H1 (cell line): ENCODE measurements at regions not wholly inside any gene's neighbourhood (a gene's known extent, or its start where the extent isn't known, plus 50 kb on each side); places are given as distances from the start of the nearest gene placed in this dataset.

Experiments
- ATF3 ChIP-seq: IDR thresholded peaks from 2 replicates; pipeline ENCODE4 v1.6.1; 2011; ENCODE audit warnings: low read depth, mild to moderate bottlenecking, low read length; ENCODE audit not compliant: insufficient read depth
- CBX8 ChIP-seq: fragments of 300-800, 300-1000 bp; sonication (generic); IDR thresholded peaks from 2 replicates; pipeline ENCODE4 v1.7.1; 2016; ENCODE audit warnings: low read depth, low read length, borderline replicate concordance
- HDAC6 ChIP-seq: IDR thresholded peaks from one replicate; pipeline ENCODE4 v1.7.1; 2012; ENCODE audit warnings: low read depth, mild to moderate bottlenecking, inconsistent platforms, low read length, moderate library complexity
- KDM4A ChIP-seq: IDR thresholded peaks from one replicate; pipeline ENCODE4 v1.7.1; 2012; ENCODE audit warnings: low read depth, mild to moderate bottlenecking, moderate library complexity, low read length, inconsistent platforms; ENCODE audit not compliant: severe bottlenecking
- PHF8 ChIP-seq: fragments of 200-600 bp; sonication (generic); conservative IDR thresholded peaks from 2 replicates; pipeline ENCODE4 v1.7.1; 2012; ENCODE audit warnings: low read depth, mild to moderate bottlenecking, inconsistent platforms, low read length, moderate library complexity
- SIRT6 ChIP-seq: IDR thresholded peaks from one replicate; pipeline ENCODE4 v1.7.1; 2012; ENCODE audit warnings: low read length, inconsistent platforms
- SUZ12 ChIP-seq: fragments of 200-600 bp; sonication (generic); IDR thresholded peaks from 2 replicates; pipeline ENCODE4 v1.6.1; 2012; ENCODE audit warnings: mild to moderate bottlenecking, inconsistent platforms, low read length, moderate library complexity, mixed read lengths
- TAF1 ChIP-seq: IDR thresholded peaks from 2 replicates; pipeline ENCODE4 v1.6.1; 2011; ENCODE audit warnings: mild to moderate bottlenecking, low read depth, low read length
- TAF7 ChIP-seq: optimal IDR thresholded peaks from 2 replicates; pipeline ENCODE3; 2011; ENCODE audit warnings: low read depth, mild to moderate bottlenecking, inconsistent platforms, low read length, moderate library complexity, borderline replicate concordance
- TF ChIP-seq, protein P1 (sequence below): fragments of 300-600 bp; sonication (generic); IDR thresholded peaks from 2 replicates; pipeline ENCODE4 v1.7.1; 2012; ENCODE audit warnings: low read length, moderate library complexity, mild to moderate bottlenecking, inconsistent platforms; ENCODE audit not compliant: insufficient replicate concordance
- TF ChIP-seq, protein P2 (sequence below): IDR thresholded peaks from 2 replicates; pipeline ENCODE4 v1.6.1; 2012; ENCODE audit warnings: inconsistent platforms

DNA sequence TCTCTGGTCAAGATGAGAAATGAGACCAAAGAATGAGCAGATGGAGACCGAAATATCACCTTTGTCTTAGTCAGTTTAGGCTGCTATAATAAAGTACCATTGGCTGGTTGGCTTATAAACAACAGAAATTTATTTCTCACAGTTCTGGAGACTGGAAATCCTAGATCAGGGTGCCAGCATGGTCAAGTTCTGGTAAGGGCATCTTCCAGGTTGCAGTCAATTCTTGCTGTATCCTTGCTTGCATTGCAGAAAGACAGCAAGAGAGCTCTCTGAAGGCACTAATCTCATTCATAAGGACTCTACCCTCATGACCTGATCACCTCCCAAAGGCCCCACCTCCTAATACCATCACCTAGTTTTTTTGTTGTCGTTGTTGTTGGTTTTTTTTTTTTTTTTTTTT lies 52.7 kb upstream of the MKLN1 start (continued):
- TF ChIP-seq, protein P1, sequence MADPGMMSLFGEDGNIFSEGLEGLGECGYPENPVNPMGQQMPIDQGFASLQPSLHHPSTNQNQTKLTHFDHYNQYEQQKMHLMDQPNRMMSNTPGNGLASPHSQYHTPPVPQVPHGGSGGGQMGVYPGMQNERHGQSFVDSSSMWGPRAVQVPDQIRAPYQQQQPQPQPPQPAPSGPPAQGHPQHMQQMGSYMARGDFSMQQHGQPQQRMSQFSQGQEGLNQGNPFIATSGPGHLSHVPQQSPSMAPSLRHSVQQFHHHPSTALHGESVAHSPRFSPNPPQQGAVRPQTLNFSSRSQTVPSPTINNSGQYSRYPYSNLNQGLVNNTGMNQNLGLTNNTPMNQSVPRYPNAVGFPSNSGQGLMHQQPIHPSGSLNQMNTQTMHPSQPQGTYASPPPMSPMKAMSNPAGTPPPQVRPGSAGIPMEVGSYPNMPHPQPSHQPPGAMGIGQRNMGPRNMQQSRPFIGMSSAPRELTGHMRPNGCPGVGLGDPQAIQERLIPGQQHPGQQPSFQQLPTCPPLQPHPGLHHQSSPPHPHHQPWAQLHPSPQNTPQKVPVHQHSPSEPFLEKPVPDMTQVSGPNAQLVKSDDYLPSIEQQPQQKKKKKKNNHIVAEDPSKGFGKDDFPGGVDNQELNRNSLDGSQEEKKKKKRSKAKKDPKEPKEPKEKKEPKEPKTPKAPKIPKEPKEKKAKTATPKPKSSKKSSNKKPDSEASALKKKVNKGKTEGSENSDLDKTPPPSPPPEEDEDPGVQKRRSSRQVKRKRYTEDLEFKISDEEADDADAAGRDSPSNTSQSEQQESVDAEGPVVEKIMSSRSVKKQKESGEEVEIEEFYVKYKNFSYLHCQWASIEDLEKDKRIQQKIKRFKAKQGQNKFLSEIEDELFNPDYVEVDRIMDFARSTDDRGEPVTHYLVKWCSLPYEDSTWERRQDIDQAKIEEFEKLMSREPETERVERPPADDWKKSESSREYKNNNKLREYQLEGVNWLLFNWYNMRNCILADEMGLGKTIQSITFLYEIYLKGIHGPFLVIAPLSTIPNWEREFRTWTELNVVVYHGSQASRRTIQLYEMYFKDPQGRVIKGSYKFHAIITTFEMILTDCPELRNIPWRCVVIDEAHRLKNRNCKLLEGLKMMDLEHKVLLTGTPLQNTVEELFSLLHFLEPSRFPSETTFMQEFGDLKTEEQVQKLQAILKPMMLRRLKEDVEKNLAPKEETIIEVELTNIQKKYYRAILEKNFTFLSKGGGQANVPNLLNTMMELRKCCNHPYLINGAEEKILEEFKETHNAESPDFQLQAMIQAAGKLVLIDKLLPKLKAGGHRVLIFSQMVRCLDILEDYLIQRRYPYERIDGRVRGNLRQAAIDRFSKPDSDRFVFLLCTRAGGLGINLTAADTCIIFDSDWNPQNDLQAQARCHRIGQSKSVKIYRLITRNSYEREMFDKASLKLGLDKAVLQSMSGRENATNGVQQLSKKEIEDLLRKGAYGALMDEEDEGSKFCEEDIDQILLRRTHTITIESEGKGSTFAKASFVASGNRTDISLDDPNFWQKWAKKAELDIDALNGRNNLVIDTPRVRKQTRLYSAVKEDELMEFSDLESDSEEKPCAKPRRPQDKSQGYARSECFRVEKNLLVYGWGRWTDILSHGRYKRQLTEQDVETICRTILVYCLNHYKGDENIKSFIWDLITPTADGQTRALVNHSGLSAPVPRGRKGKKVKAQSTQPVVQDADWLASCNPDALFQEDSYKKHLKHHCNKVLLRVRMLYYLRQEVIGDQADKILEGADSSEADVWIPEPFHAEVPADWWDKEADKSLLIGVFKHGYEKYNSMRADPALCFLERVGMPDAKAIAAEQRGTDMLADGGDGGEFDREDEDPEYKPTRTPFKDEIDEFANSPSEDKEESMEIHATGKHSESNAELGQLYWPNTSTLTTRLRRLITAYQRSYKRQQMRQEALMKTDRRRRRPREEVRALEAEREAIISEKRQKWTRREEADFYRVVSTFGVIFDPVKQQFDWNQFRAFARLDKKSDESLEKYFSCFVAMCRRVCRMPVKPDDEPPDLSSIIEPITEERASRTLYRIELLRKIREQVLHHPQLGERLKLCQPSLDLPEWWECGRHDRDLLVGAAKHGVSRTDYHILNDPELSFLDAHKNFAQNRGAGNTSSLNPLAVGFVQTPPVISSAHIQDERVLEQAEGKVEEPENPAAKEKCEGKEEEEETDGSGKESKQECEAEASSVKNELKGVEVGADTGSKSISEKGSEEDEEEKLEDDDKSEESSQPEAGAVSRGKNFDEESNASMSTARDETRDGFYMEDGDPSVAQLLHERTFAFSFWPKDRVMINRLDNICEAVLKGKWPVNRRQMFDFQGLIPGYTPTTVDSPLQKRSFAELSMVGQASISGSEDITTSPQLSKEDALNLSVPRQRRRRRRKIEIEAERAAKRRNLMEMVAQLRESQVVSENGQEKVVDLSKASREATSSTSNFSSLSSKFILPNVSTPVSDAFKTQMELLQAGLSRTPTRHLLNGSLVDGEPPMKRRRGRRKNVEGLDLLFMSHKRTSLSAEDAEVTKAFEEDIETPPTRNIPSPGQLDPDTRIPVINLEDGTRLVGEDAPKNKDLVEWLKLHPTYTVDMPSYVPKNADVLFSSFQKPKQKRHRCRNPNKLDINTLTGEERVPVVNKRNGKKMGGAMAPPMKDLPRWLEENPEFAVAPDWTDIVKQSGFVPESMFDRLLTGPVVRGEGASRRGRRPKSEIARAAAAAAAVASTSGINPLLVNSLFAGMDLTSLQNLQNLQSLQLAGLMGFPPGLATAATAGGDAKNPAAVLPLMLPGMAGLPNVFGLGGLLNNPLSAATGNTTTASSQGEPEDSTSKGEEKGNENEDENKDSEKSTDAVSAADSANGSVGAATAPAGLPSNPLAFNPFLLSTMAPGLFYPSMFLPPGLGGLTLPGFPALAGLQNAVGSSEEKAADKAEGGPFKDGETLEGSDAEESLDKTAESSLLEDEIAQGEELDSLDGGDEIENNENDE, result no peak
- TF ChIP-seq TAF1, result no peak
- TF ChIP-seq SUZ12, result no peak
- TF ChIP-seq, protein P2, sequence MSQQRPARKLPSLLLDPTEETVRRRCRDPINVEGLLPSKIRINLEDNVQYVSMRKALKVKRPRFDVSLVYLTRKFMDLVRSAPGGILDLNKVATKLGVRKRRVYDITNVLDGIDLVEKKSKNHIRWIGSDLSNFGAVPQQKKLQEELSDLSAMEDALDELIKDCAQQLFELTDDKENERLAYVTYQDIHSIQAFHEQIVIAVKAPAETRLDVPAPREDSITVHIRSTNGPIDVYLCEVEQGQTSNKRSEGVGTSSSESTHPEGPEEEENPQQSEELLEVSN, result no peak
- TF ChIP-seq TAF7, result no peak
- no peak for TF ChIP-seq SIRT6
- no peak for TF ChIP-seq PHF8
- TF ChIP-seq ATF3, result no peak
- TF ChIP-seq CBX8, result no peak
- no peak for TF ChIP-seq KDM4A
- no peak for TF ChIP-seq HDAC6
